ENCODE measurements at regions not wholly inside any gene's neighbourhood (a gene's known extent, or its start where the extent isn't known, plus 50 kb on each side); places are given as distances from the start of the nearest gene placed in this dataset.

GRCh38 chr9:26334706-26335105, 557.9 kb downstream of the CAAP1 start:
- Mint-ChIP-seq H3K27me3 (ENCODE audit: unreplicated experiment) (peaks cover 2% of the 10 kb centered on the region), H3K4me1 (ENCODE audit: low read depth, unreplicated experiment) (no peaks in the 10 kb centered on the region), H3K36me3 (ENCODE audit: unreplicated experiment) (no peaks in the 10 kb centered on the region), H3K4me3 (ENCODE audit: unreplicated experiment) (no peak overlapping the region), H3K27ac (ENCODE audit: unreplicated experiment) (no peak overlapping the region), H3K9me3 (ENCODE audit: unreplicated experiment) (no peaks in the 10 kb centered on the region)
- DNase-seq, result no peak
- no peak for TF ChIP-seq CTCF (IDR thresholded peaks at IDR 0.05; ENCODE audit: partially characterized antibody, unreplicated experiment)

DNA sequence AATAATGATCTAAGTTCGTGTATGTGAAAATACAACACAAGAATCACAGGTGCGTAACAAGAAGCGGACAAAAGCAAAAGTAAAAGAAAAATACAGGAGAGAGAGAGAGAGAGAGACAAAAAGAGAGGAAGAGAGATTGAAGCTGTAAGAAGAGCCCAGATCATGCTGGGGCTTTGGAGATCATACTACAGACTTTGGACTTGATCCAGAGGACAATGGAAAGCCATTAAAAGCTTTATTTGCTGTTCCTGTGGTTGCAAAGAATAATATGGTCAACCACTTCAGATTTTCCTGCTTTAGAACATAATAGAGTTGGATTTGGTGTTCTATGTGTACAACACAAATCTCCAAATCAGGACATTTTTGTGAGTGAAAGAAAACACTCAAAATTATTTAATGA, 561.4 kb downstream of the CAAP1 start:
- no peak overlapping the region for H3K27ac Mint-ChIP-seq (ENCODE audit: unreplicated experiment)
- no peaks in the 10 kb centered on the region for H3K4me1 Mint-ChIP-seq (ENCODE audit: low read depth, unreplicated experiment)
- peaks cover 2% of the 10 kb centered on the region for H3K27me3 Mint-ChIP-seq (ENCODE audit: unreplicated experiment)
- TF ChIP-seq CTCF (IDR thresholded peaks at IDR 0.05; ENCODE audit: partially characterized antibody, unreplicated experiment), result no peak
- DNase-seq, result no peak
- H3K9me3 Mint-ChIP-seq (ENCODE audit: unreplicated experiment), result no peaks in the 10 kb centered on the region
- no peak overlapping the region for H3K4me3 Mint-ChIP-seq (ENCODE audit: unreplicated experiment)
- no peaks in the 10 kb centered on the region for H3K36me3 Mint-ChIP-seq (ENCODE audit: unreplicated experiment)

DNA sequence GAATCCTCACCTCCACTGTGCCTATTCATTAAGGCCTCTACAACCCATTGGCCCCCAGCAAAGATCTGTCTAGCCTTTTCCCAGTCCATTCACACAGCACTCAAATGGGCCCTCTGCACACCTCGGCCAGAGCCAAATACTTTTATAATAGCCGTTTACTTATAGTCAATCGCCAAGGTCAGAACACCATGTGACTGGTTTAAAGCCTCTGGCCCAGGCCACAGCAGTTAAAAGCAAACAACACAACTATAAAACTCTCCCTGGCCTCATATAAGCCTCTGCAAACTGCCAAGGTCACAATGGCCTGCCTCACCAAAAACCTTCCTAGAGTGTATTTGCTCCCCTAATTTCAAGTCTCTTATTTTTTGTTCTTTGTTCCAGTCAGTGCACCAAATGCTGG, 562.6 kb downstream of the CAAP1 start:
- no peak for DNase-seq
- H3K27me3 Mint-ChIP-seq (ENCODE audit: unreplicated experiment), result peaks cover 2% of the 10 kb centered on the region
- no peaks in the 10 kb centered on the region for H3K9me3 Mint-ChIP-seq (ENCODE audit: unreplicated experiment)
- H3K4me1 Mint-ChIP-seq (ENCODE audit: low read depth, unreplicated experiment), result peaks cover 1% of the 10 kb centered on the region
- no peak overlapping the region for H3K27ac Mint-ChIP-seq (ENCODE audit: unreplicated experiment)
- no peaks in the 10 kb centered on the region for H3K36me3 Mint-ChIP-seq (ENCODE audit: unreplicated experiment)
- H3K4me3 Mint-ChIP-seq (ENCODE audit: unreplicated experiment), result no peak overlapping the region
- TF ChIP-seq CTCF (IDR thresholded peaks at IDR 0.05; ENCODE audit: partially characterized antibody, unreplicated experiment), result no peak

- Mint-ChIP-seq H3K27me3 (ENCODE audit: unreplicated experiment) (peaks cover 2% of the 10 kb centered on the region), H3K4me3 (ENCODE audit: unreplicated experiment) (no peak overlapping the region), H3K36me3 (ENCODE audit: unreplicated experiment) (no peaks in the 10 kb centered on the region), H3K9me3 (ENCODE audit: unreplicated experiment) (no peaks in the 10 kb centered on the region), H3K27ac (ENCODE audit: unreplicated experiment) (no peak overlapping the region), H3K4me1 (ENCODE audit: low read depth, unreplicated experiment) (peaks cover 4% of the 10 kb centered on the region)
- peak; percentile 29 for DNase-seq
- TF ChIP-seq CTCF (IDR thresholded peaks at IDR 0.05; ENCODE audit: partially characterized antibody, unreplicated experiment), result peak; percentile 89
Measured at GRCh38 chr9:26326563-26326962, 566.0 kb downstream of the CAAP1 start.

GRCh38 chr9:26325444-26325829, 567.2 kb downstream of the CAAP1 start:
- peaks cover 2% of the 10 kb centered on the region for H3K27me3 Mint-ChIP-seq (ENCODE audit: unreplicated experiment)
- H3K9me3 Mint-ChIP-seq (ENCODE audit: unreplicated experiment), result no peaks in the 10 kb centered on the region
- H3K27ac Mint-ChIP-seq (ENCODE audit: unreplicated experiment), result no peak overlapping the region
- no peak overlapping the region for H3K4me3 Mint-ChIP-seq (ENCODE audit: unreplicated experiment)
- H3K4me1 Mint-ChIP-seq (ENCODE audit: low read depth, unreplicated experiment), result peaks cover 4% of the 10 kb centered on the region
- no peaks in the 10 kb centered on the region for H3K36me3 Mint-ChIP-seq (ENCODE audit: unreplicated experiment)
- no peak for DNase-seq
- no peak for TF ChIP-seq CTCF (IDR thresholded peaks at IDR 0.05; ENCODE audit: partially characterized antibody, unreplicated experiment)

Measured in glutamatergic neuron (in vitro differentiated cells).